ENCODE measurements at regions not wholly inside any gene's neighbourhood (a gene's known extent, or its start where the extent isn't known, plus 50 kb on each side); places are given as distances from the start of the nearest gene placed in this dataset.

GRCh38 chr1:94769551-94769950 is 50.6 kb upstream of the SLC44A3 start:
- TF ChIP-seq, protein P1, sequence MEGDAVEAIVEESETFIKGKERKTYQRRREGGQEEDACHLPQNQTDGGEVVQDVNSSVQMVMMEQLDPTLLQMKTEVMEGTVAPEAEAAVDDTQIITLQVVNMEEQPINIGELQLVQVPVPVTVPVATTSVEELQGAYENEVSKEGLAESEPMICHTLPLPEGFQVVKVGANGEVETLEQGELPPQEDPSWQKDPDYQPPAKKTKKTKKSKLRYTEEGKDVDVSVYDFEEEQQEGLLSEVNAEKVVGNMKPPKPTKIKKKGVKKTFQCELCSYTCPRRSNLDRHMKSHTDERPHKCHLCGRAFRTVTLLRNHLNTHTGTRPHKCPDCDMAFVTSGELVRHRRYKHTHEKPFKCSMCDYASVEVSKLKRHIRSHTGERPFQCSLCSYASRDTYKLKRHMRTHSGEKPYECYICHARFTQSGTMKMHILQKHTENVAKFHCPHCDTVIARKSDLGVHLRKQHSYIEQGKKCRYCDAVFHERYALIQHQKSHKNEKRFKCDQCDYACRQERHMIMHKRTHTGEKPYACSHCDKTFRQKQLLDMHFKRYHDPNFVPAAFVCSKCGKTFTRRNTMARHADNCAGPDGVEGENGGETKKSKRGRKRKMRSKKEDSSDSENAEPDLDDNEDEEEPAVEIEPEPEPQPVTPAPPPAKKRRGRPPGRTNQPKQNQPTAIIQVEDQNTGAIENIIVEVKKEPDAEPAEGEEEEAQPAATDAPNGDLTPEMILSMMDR (optimal IDR thresholded peaks at IDR 0.05 in 1 of 3, IDR thresholded peaks at IDR 0.05 in 1 of 3, conservative IDR thresholded peaks at IDR 0.05 in 1 of 3; ENCODE audit: extremely low read depth in 1 of 3, insufficient read depth in 2 of 3, low read length in 3 of 3) = no peak
- no peak for TF ChIP-seq EZH2 (IDR thresholded peaks at IDR 0.05; ENCODE audit: low read length)
